Left lobe of liver (tissue), 2 donors: ENCODE measurements at regions not wholly inside any gene's neighbourhood (a gene's known extent, or its start where the extent isn't known, plus 50 kb on each side); places are given as distances from the start of the nearest gene placed in this dataset.
"Not testable (repeated sequence)": the region's sequence is repeated elsewhere in the genome, so short reads cannot be mapped to it uniquely, and the experiment has no call there.

Source experiments
- ATAC-seq: fragments of 200-7000 bp; cut with Tn5 transposase; one replicate; pipeline ENCODE4 v1.9.1; 2020; ENCODE audit warnings: mild to moderate bottlenecking, moderate library complexity
- DNase-seq: peaks from one replicate; pipeline ENCODE4 v3.0.0-alpha.2; 2020; ENCODE audit warnings: low spot score
- donor health status: DM: no; HTN: no; CAD: no; lungs with moderate emphysema.
- donor health status: DM: no; HTN: yes; CAD: no.

DNA sequence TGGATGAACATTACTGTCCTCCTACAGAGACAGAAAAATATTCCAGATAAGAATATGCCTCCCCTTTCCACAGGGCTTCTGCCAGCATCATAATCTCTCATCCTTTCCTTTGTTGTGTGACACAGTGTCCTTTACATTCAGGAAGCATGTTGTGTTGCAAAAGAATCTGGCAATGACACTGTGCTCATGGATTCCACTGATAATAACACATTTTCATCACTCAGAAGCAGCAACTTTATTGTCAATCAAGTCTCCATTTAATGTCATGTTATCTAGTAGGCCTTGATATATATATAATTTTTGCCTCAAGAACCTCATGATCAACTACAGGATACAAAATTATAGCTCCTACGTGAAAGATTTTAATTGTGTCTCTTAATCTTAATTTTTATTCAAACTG is 833.9 kb downstream of the FSTL5 start:
- DNase-seq (no peak), ATAC-seq (no peak)

DNA sequence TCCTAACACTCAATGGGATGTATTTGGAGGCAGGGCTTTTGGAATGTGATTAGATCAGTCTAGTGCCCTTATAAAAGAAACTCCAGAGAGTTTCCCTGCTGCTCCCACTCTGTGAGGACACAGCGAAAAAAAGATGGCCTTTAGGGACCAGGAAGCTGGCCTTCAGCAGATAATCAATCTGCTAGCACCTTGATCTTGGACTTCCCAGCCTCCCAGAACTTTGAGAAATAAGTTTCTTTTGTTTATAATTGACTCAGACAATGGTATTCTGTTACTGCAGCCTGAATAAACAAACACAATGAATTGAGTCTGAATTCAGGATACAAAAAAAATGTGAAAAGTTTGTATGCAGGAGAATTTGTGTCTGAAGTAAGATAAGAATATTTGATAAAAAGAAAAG is 842.1 kb downstream of the FSTL5 start:
- ATAC-seq (no peak), DNase-seq (no peak)

DNA sequence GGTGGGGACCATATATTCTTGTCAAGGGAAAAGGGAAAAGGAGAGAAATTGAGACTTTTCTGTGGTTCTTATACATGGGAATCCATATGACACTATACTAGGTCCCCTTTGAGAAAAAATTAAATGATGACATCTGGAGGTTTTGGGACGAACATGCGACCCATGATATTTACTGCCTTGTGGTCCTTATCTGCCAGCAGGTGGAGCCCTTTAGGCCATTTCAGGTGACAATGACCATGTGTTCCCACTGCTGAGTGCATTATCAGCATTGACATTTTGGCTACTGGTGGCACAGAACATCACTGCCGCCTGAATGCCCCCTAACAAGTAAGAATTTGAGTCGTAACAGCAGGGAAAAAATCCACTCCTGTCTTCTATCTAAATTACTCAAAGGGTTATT is 843.4 kb downstream of the FSTL5 start:
- DNase-seq, result peak; percentile 47
- ATAC-seq, result peak; percentile 93

DNA sequence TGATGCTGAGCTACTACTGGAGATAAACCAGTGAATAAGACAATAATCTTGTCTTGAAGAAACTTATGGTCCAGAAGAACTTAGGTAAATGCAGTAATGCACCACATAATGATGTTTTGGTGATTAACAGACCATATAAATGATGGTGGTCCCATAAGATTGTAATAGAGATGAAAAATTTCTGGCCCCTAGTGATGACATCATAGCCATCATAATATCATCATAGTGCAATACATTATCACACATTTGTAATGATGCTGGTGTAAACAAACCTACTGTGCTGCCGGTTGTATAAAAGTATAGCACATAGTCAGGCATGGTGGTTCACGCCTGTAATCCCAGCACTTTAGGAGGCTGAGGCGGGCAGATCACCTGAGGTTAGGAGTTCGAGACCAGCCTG is 846.8 kb downstream of the FSTL5 start:
- ATAC-seq (no peak), DNase-seq (no peak)

DNA sequence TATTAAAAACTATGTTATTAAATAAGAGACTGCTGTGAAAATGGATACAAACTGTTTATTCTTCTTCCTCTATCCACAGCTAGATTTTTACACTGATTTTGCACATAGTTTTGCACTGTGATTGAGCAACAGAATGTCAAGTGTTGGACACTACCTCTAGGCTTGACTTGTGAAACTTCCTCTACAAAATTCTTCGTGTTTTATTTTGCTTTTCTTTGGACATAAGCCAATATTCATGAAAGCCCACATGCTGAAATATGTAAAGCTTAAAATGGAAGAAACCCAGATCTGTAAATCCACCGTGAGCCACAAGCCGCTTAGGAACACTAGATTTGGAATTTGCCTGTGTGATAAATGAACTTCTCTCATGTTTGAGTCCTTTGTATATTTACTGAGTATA is 849.4 kb downstream of the FSTL5 start:
- DNase-seq (no peak), ATAC-seq (no peak)

DNA sequence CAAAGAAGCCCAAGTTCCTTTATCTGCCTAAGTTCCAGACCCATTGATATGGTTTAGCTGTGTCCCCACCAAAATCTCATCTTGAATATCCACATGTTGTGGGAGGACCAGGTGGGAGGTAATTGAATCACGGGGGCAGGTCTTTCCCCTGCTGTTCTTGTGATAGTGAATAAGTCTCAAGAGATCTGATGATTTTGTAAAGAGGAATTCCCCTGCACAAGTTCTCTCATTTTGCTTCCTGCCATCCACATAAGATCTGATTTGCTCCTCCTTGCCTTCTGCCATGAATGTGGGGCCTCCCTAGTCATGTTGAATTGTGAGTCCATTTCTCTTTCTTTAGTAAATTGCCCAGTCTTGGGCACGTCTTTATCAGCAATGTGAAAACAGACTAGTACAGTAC is 860.2 kb downstream of the FSTL5 start:
- ATAC-seq (no peak), DNase-seq (no peak)

DNA sequence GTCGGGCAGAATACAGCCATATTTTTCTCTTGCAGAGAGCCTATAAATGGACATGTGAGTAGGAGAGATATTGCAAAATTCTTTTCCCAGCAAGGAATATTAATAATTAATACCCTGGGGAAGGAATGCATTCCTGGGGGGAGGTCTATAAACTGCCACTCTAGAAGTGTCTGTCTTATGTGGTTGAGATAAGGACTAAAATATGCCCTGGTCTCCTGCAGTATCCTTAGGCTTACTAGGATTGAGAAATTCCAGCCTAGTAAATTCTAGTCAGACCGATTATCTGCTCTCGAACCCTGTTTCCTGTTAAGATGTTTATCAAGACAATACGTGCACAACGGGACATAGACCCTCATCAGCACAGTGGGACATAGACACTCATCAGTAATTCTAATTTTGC is 872.6 kb downstream of the FSTL5 start:
- DNase-seq (no peak), ATAC-seq (no peak)

DNA sequence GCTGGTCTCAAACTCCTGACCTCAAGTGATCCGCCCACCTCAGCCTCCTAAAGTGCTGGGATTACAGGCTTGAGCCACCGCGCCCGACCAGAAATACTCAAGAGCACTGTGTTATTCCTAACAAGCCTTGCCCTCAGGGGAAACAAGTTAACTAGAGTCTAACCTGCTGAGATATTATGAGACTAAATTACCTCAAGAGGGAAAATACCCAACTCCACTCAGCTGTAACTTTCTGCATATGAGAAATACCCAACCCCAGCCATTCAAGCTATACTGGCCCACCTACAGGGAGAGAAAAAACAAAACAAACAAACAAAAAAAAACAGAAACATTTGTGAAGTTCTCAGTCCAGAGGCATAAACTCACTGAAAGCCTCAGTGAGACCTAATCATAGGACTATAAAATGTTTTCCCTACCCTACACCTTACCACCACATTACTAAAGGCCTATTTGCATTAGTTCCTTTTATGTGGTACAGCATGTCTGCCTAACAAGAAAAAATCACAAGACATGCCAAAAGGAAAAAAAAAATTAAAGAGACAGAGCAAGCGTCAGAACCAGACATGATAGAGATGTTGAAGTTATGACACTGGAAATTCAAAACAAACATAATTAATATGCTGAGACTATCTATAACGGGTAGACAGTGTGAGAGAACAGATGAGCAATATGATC is 876.0 kb downstream of the FSTL5 start:
- ATAC-seq, result no peak
- no peak for DNase-seq

DNA sequence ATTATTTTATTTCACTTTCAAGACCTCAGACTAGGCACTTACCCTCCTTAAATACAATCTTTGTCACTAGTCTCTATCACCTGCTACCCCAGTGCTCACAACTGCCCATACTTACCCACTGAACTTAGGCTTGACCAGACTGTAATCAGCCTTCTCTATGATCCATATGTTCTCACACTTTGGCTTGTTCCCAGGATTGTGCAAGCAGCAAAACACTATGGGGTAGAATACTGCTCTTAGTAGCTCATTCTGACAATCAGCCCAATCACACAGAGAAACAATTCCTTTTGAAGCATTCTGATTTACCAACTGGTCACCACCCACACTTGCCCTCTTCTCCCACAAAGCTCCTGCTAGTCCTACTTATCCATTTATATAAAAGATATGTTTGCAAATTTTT is 878.3 kb downstream of the FSTL5 start:
- DNase-seq (no peak), ATAC-seq (no peak)

DNA sequence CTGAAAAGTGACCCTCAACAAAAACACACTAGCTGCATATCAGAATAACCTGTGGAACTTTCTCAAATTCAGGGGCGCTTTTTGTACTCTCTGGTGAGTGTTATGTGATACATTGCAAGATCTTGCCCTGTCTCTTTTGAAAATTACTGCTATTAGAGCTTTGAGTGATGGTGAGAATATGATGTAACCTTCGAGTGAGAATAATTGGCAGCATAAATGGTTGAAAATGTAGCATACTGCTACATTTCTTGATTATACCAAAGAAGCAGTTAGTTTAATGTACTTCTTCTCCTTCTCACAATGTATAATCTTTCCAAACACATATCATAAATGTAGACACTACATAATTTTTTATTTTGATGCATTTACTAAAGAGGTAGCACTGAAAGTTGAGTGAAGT is 882.9 kb downstream of the FSTL5 start:
- DNase-seq (no peak), ATAC-seq (no peak)

DNA sequence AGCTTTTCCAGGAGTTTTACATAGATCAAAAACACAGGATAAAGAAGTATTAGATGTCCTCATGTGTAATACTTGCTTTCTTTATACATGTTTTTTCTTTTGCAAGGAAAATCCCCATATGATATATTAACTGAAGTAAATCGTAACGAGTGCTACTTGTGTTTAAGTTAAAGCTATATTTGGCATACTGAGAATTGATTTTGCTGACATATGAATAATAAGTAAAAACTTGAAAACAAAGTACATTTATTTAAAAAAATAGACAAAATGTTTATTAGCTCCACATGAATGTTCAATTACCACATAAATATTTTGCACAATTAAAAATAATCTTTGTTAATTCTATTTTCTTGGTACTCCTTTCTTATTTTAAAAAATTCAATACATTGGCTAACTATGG is 884.7 kb downstream of the FSTL5 start:
- no peak for ATAC-seq
- no peak for DNase-seq

DNA sequence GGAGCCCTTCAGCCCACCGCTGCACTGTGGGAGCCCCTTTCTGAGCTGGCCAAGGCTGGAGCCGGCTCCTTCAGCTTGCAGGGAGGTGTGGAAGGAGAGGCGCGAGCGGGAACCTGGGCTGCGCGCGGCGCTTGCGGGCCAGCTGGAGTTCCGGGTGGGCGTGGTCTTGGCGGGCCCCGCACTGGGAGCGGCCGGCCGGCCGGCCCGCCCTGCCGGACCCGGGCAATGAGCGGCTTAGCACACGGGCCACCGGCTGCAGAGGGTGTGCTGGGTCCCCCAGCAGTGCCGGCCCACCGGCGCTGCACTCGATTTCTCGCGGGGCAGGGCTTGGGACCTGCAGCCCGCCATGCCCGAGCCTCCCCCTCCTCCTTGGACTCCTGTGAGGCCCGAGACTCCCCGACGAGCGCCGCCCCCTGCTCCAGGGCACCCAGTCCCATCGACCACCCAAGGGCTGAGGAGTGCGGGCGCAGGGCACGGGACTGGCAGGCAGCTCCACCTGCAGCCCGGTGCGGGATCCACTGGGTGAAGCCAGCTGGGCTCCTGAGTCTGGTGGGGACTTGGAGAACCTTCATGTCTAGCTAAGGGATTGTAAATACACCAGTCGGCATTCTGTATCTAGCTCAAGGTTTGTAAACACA is 886.5 kb downstream of the FSTL5 start:
- not testable (repeated sequence) for DNase-seq, ATAC-seq

DNA sequence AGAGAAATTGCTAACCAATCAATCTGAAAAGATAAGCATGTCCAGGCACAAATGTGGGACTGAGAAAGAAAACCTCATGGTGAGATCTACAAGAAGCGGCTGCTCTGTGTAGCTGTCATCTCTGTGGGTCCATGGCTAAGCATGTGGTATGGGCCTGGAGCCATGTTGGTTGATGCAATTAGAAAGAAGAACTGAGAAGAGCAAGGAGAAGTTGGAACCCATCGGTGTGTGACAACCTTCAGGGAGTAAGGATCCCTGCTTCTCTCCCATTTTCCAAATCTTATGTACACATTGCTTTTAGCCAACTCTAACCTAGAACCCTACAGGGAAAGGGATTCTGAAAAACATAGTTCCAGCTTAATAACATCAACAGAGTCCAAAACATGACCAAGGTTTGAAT is 890.2 kb downstream of the FSTL5 start:
- ATAC-seq, result no peak
- no peak for DNase-seq

DNA sequence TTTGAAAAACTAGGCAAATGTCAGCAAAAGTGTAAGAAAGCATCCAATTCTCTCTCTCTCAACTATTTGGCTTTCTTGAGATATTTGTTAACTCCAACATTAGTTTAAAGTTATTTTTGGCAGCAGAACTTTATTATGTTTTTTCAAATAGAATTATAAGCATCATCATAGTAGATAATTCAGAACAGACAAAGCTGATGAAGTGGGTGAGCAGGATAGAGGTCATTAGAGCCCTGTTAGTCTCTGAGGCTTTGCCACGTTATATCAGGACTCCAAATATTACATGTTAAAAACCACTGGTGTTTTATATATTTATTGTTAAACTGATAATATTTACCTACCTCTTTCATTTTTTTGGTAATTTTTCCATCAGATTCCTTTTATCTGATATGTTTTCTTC is 903.0 kb downstream of the FSTL5 start:
- DNase-seq (no peak), ATAC-seq (no peak)

DNA sequence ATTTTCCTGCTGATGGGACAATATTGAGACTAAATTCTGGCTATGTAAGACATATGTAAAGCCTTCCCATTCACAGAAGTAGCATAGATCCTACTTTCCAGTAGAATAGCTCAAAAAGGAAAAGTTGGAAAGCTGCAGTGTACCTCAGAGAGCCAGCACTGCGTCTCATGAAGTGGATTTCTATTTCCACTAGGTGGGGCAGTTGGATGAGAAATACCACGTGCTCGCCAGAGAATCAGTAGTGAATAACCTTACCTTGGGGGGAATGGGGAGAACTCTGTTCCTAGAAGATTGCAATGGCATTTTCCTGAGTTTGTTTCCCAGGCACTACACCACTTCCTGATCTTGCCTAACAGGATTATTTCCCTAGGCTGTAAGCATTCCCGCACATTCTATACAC is 907.1 kb downstream of the FSTL5 start:
- DNase-seq, result no peak
- peak; percentile 74 for ATAC-seq

DNA sequence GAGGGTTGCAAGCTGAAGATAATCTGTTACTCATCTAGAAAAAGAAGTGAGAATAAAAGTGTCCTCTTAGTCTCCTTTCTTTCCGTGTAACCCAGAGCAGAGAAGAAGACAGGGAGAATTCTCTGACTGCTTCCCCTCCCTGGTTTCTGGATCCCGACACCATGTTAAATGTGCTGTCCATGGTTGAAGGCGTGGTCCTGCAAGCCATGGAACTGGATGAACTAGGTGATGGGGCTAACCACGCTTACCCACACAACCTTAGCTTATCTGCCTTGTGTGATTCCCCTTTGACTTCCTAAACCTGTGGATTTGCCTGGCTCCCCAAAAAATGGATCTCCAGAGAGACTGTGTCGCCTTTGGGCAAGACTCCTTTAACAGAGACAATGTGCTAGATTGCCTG is 907.6 kb downstream of the FSTL5 start:
- no peak for ATAC-seq
- DNase-seq, result no peak

DNA sequence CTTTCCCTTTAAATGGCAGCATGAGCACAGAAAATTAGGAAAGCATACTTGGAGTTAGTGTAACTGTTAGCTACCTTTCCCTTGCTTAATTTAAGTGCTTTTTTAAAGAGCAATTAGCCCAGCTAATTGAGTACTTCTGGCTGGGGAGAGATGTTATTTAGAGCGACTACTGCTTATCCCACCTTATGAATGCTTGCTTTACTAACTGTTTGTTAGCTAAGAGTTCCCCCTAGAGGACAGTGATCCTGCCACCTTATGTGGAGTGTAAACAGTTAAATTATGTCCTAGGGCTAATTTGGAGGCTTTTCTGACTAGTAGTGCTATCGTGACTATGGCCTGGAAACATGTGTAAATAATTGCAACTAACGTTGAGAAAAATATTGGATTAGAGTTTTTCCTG is 909.4 kb downstream of the FSTL5 start:
- ATAC-seq, result no peak
- no peak for DNase-seq

DNA sequence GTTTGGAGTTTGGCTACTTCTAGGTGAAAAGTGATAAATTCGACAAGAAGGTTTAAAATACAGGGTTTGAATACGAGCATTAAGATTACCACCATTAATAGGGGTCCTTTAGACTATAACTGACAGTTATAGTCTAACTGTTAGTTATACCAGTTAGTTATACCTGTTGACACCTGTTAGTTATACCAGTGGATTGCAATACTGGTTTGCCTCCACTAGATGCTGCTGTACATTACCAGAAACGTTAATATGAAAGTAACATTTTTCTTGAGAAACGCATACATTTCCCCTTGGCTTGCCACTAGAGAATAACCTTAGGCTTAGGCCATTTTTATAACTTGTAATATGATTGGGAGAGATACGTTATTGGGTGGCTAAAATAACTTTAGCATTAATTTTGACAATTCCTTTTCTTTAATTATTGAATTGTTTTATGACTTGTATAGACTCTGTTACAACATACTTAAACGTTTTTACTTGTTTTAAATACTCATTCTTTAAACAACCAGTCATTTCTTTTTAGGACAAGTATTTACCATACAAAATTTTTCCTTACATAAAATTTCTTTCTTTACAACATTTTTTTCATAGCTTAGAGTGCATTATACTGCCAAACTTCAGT is 911.2 kb downstream of the FSTL5 start:
- ATAC-seq, result peak; percentile 93
- DNase-seq, result no peak

DNA sequence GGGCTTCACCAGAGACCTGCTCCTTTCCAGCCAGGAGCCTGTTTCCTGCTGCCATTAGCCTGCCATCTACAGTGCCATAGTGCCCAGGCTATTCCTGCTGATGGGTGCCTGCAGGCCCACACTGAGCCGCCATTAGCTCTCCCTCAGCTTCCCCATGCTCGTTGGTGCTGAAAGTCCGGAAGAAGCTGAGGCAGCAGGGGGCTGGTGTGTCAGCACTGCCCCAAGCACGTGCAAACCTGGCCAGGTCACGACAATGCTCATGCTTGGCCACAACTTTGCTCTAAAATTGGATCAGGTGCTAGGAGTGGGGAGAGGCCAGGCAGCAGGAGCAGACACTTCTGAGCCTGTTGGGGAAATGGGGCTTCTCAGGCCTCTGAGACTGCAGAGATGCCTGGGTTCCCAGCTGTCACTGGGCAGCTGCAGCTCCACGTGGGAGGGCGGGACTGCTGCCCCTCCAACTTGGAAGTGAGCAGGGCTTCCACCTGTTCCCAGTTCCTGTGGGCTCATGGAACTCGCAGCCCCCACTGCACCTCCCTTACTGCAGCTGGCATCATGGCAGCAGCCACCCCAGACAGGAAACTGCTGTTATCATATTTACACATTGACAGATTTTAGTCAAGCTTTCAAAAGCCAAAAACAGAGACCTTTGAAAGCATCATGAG is 913.9 kb downstream of the FSTL5 start:
- no peak for DNase-seq

DNA sequence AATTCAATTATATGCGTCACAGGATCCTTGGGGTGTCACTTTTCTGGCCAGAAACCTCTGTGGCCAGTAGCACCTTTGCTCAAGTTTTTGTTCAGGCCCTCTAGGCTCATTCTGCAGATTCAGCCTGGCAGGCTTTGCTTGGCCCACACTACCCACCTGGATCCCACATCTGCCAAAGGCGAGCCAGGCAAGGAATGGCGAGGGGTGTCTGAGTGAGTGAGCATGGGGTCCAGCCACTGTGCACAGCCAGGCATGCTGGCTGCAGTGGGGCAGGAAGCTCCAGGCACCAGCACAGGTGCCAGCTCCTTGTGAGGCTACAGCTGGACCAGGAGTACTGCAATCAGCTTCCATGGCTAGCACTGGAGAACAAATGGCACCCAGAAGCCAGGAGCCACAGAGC is 914.9 kb downstream of the FSTL5 start:
- ATAC-seq, result no peak
- no peak for DNase-seq

More for the DNA sequence above, 913.9 kb downstream of the FSTL5 start:
- no peak for ATAC-seq

DNA sequence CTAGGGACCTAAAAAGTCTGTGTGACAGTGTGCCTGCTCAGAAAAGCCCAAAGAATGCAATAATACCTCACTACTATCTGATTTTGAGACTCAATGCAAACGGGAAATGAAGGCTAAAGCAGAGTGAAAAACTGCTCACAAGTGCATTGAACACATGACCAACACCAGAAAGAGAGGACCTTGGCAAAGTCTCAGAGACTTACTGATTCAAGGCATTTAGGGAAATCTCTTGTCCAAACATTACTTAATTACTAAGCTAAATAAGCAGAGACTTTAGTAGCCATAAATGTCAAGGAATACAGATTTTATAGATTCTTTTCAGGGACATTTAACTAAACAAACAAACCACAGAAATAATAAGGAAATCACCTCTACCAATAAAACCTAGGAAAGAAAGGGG is 916.0 kb downstream of the FSTL5 start:
- ATAC-seq (no peak), DNase-seq (no peak)

DNA sequence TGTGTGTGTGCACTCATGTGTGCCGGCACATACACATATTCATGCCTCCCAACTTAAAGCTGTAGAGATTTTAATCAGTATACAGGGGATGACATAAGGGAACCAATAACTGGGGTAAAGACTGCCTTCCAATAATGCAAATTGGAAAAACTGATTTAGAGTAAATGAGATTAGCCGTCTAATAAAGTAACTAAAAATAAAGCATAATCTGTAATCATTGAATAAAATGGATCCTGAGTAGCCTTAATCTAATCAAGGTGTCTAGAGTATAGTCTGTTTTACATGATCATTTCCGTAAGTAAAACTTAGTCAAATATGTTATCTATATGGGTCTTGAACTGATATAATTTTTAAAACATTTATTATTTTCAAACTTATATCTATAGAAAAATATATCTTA is 925.8 kb downstream of the FSTL5 start:
- DNase-seq (no peak), ATAC-seq (no peak)
